Sigmoid colon (tissue), 4 donors: ENCODE measurements at regions not wholly inside any gene's neighbourhood (a gene's known extent, or its start where the extent isn't known, plus 50 kb on each side); places are given as distances from the start of the nearest gene placed in this dataset.

Experiments used
- CTCF ChIP-seq, 4 experiments: fragments of 450-650 bp in 3 of 4; fragments of 200-600 bp in 1 of 4; IDR thresholded peaks; one replicate each; pipeline ENCODE4 v1.5.1; 2016 to 2019; ENCODE audit warnings: antibody characterized with exemption in 4 of 4, mild to moderate bottlenecking in 3 of 4, moderate library complexity in 2 of 4
- POLR2A ChIP-seq, 2 donors: fragments of 450-650 bp; IDR thresholded peaks; one replicate each; pipeline ENCODE4 v1.6.1; 2016; ENCODE audit warnings: antibody characterized with exemption in 2 of 2, mild to moderate bottlenecking in 2 of 2, moderate library complexity in 2 of 2
- POLR2AphosphoS5 ChIP-seq, 4 donors: sonication (generic); formaldehyde crosslinking; IDR thresholded peaks; one replicate each; pipeline ENCODE4 v1.6.1; 2017; ENCODE audit warnings: antibody characterized with exemption in 4 of 4

- TF ChIP-seq CTCF (IDR thresholded peaks at IDR 0.05) (no peak), POLR2A (IDR thresholded peaks at IDR 0.05) (no peak), POLR2AphosphoS5 (IDR thresholded peaks at IDR 0.05) (no peak)
These were observed 105.2 kb upstream of the KLHL25 start for GRCh38 chr15:85899927-85900326.
